CD14-positive monocyte (primary cell): ENCODE measurements at regions not wholly inside any gene's neighbourhood (a gene's known extent, or its start where the extent isn't known, plus 50 kb on each side); places are given as distances from the start of the nearest gene placed in this dataset.

ENCODE experiments used
- DNase-seq, 3 donors: peaks; one replicate each; pipeline ENCODE4 v3.0.0-alpha.2; 2011 to 2022
- H2AFZ ChIP-seq: 2 replicates; pipeline ENCODE4 v1.6.0; 2012; ENCODE audit warnings: mild to moderate bottlenecking, low read depth, low read length, inconsistent platforms; ENCODE audit not compliant: insufficient read depth, poor library complexity, severe bottlenecking
- H3K27ac ChIP-seq, 2 donors: 1 replicate in 1 of 2; 2 replicates in 1 of 2; pipeline ENCODE4 v1.5.1; 2012 to 2013; ENCODE audit warnings: low read length in 2 of 2, control low read depth in 1 of 2, inconsistent platforms in 1 of 2, low read depth in 1 of 2, mild to moderate bottlenecking in 1 of 2
- H3K27me3 ChIP-seq, 2 donors: one replicate each; pipeline versions ENCODE4 v1.6.0 to v1.6.1; 2011 to 2013; ENCODE audit warnings: low read length in 2 of 2; ENCODE audit not compliant: control insufficient read depth in 2 of 2, insufficient read depth in 2 of 2
- H3K36me3 ChIP-seq, 2 donors: replicated peaks in 1 of 2; 1 replicate in 1 of 2; 2 replicates in 1 of 2; pipeline versions ENCODE4 v1.5.1 to v1.6.1; 2012 to 2013; ENCODE audit warnings: low read length in 2 of 2, control low read depth in 1 of 2, inconsistent platforms in 1 of 2, mild to moderate bottlenecking in 1 of 2; ENCODE audit not compliant: insufficient read depth in 2 of 2, control insufficient read depth in 1 of 2
- H3K4me1 ChIP-seq, 2 donors: 1 replicate in 1 of 2; 2 replicates in 1 of 2; pipeline versions ENCODE4 v1.5.1 to v1.6.1; 2012 to 2013; ENCODE audit warnings: low read length in 2 of 2, control low read depth in 1 of 2, inconsistent platforms in 1 of 2, mild to moderate bottlenecking in 1 of 2, moderate library complexity in 1 of 2; ENCODE audit not compliant: insufficient read depth in 2 of 2, control insufficient read depth in 1 of 2
- H3K4me2 ChIP-seq: replicated peaks from 2 replicates; pipeline ENCODE3; 2012; ENCODE audit warnings: low read length, moderate library complexity, mild to moderate bottlenecking; ENCODE audit not compliant: poor library complexity, severe bottlenecking; ENCODE audit errors: extremely low read depth
- H3K4me3 ChIP-seq, 3 experiments: fragments of 200-600 bp in 1 of 3; sonication (generic) in 1 of 3; replicated peaks in 1 of 3; 1 replicate in 2 of 3; 2 replicates in 1 of 3; pipeline ENCODE4 v1.5.1; 2011 to 2013; ENCODE audit warnings: low read length in 3 of 3, mild to moderate bottlenecking in 3 of 3, control low read depth in 2 of 3, low read depth in 2 of 3, inconsistent platforms in 1 of 3, moderate library complexity in 1 of 3
- H3K79me2 ChIP-seq: 2 replicates; pipeline ENCODE4 v1.6.0; 2012; ENCODE audit warnings: mild to moderate bottlenecking, control low read depth, inconsistent platforms, low read length, moderate library complexity; ENCODE audit not compliant: insufficient read depth
- H3K9ac ChIP-seq: 2 replicates; pipeline ENCODE4 v1.6.0; 2017; ENCODE audit warnings: low read length, mild to moderate bottlenecking; ENCODE audit not compliant: insufficient read depth, poor library complexity, severe bottlenecking
- H3K9me3 ChIP-seq, 2 donors: replicated peaks in 1 of 2; 1 replicate in 1 of 2; 2 replicates in 1 of 2; pipeline versions ENCODE4 v1.5.1 to v1.6.1; 2012 to 2013; ENCODE audit warnings: low read length in 2 of 2, control low read depth in 1 of 2; ENCODE audit not compliant: control insufficient read depth in 1 of 2, insufficient read depth in 1 of 2
- H4K20me1 ChIP-seq: 2 replicates; pipeline ENCODE4 v1.6.0; 2012; ENCODE audit warnings: mild to moderate bottlenecking, low read length, control low read depth, moderate library complexity; ENCODE audit not compliant: insufficient read depth
- H3K27ac Mint-ChIP-seq, 7 donors: one replicate each; pipeline ENCODE4 v1.8.0; 2020; ENCODE audit warnings: mild to moderate bottlenecking in 7 of 7, mixed read lengths in 7 of 7, moderate library complexity in 6 of 7, inconsistent platforms in 2 of 7
- H3K27me3 Mint-ChIP-seq, 3 donors: one replicate each; pipeline ENCODE4 v1.8.0; 2021 to 2022; ENCODE audit warnings: low read depth in 3 of 3, mild to moderate bottlenecking in 3 of 3, mixed read lengths in 3 of 3, moderate library complexity in 3 of 3, inconsistent platforms in 1 of 3
- H3K36me3 Mint-ChIP-seq, 2 donors: one replicate each; pipeline ENCODE4 v1.8.0; 2020; ENCODE audit warnings: mixed read lengths in 2 of 2, inconsistent platforms in 1 of 2, mild to moderate bottlenecking in 1 of 2
- H3K4me1 Mint-ChIP-seq: one replicate; pipeline ENCODE4 v1.8.0; 2020; ENCODE audit warnings: mild to moderate bottlenecking, mixed read lengths
- H3K4me3 Mint-ChIP-seq, 2 donors: one replicate each; pipeline ENCODE4 v1.8.0; 2020; ENCODE audit warnings: mild to moderate bottlenecking in 2 of 2, mixed read lengths in 2 of 2, moderate library complexity in 1 of 2
- H3K9me3 Mint-ChIP-seq, 7 donors: one replicate each; pipeline ENCODE4 v1.8.0; 2020 to 2022; ENCODE audit warnings: mixed read lengths in 7 of 7, mild to moderate bottlenecking in 6 of 7, moderate library complexity in 6 of 7, inconsistent platforms in 2 of 7
- intact Hi-C, 2 donors: fragments of 100-400 bp; cut with micrococcal nuclease; formaldehyde crosslinking; loops; one replicate each; pipeline versions ENCODE4 v1.15.0 to v1.15.1; 2023
- TF ChIP-seq, protein P1 (sequence below): fragments of 200-600 bp; IDR thresholded peaks from one replicate; pipeline ENCODE4 v1.8.0; 2022; ENCODE audit warnings: antibody characterized with exemption, mild to moderate bottlenecking

DNA sequence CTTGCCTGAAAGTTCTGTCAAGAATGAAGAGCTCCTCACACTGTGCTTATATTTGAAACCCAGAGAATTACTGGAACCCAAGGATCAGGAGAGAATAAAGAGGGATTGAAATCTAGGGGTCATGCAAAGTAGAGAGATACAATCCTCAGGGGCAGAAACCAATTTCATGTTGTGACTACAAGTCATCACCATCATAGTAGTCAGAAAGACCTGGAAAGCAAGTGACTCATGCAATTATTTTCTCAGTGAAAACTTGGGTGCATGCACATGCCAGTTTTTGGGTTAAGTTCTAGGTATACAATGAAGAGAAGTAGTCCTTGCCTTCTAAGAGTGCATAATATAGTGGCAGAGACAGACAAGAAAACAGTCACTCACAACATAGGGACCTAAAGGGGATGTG, 210.0 kb downstream of the ZC3H11B start:
- H3K27me3 Mint-ChIP-seq, result peaks cover 0 to 9% (median 2%) of the 10 kb centered on the region in 3 donors
- Histone ChIP-seq H3K27me3 (no peaks in the 10 kb centered on the region), H3K9ac (no peak overlapping the region), H3K36me3 (no peaks in the 10 kb centered on the region), H3K4me2 (no peak overlapping the region), H3K4me1 (no peaks in the 10 kb centered on the region), H3K27ac (no peak overlapping the region), H3K9me3 (peaks cover 11 to 14% of the 10 kb centered on the region in 2 donors), H4K20me1 (no peaks in the 10 kb centered on the region), H2AFZ (no peak overlapping the region), H3K4me3 (no peak overlapping the region), H3K79me2 (no peaks in the 10 kb centered on the region)
- no peak for DNase-seq
- no peaks in the 10 kb centered on the region for H3K4me1 Mint-ChIP-seq
- intact Hi-C loops, result no loop called here
- no peaks in the 10 kb centered on the region for H3K36me3 Mint-ChIP-seq
- no peak overlapping the region for H3K27ac Mint-ChIP-seq
- no peak overlapping the region for H3K4me3 Mint-ChIP-seq
- peaks cover 3 to 16% (median 8%) of the 10 kb centered on the region in 7 donors for H3K9me3 Mint-ChIP-seq
- TF ChIP-seq, protein P1, sequence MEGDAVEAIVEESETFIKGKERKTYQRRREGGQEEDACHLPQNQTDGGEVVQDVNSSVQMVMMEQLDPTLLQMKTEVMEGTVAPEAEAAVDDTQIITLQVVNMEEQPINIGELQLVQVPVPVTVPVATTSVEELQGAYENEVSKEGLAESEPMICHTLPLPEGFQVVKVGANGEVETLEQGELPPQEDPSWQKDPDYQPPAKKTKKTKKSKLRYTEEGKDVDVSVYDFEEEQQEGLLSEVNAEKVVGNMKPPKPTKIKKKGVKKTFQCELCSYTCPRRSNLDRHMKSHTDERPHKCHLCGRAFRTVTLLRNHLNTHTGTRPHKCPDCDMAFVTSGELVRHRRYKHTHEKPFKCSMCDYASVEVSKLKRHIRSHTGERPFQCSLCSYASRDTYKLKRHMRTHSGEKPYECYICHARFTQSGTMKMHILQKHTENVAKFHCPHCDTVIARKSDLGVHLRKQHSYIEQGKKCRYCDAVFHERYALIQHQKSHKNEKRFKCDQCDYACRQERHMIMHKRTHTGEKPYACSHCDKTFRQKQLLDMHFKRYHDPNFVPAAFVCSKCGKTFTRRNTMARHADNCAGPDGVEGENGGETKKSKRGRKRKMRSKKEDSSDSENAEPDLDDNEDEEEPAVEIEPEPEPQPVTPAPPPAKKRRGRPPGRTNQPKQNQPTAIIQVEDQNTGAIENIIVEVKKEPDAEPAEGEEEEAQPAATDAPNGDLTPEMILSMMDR, result no peak

DNA sequence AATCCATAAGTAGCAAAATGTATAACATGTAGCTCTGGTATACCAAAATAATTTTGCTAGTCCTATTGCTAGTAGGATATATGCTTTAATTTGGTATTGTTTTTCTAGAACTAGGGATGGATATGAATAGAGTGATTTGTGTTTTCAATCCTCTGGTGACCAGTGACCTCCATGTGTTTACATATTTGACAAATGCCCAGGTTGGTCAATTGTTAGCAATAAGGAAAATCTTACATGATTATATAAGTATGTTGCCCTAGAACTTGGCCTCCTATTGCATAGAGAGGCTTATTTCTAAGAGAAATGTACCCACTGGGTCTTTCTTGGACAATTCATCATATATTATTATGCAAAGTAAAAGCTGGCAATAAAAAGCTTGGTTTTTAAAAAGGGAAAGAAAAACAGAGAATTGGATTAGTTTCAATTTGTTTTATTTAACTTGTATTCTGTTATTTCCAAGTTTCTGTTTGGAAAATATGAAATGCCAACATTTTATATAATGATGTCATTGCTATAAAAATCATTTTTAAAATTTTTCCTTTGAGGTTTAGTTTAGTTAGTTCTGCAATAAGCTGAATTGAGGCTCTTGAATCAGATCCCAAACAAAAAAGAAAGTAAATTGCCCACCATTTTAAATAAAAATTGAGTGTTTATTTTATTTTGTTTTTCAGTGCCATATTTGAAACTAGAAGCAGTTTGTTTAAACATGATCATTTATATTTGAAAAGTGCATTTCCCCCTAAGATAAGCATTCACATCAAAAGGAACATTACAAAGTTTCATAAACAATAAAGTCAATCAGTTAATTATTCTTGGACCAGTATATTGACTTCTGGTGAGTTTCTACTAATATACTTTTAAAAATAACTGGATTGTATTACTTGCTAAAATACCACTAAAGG, 210.9 kb downstream of the ZC3H11B start:
- no peak for DNase-seq
- TF ChIP-seq, protein P1, result no peak
- Histone ChIP-seq H3K9ac (no peak overlapping the region), H3K36me3 (no peaks in the 10 kb centered on the region), H3K79me2 (no peaks in the 10 kb centered on the region), H4K20me1 (no peaks in the 10 kb centered on the region), H3K4me2 (no peak overlapping the region), H3K4me1 (no peaks in the 10 kb centered on the region), H3K4me3 (no peak overlapping the region), H2AFZ (no peak overlapping the region), H3K27me3 (no peaks in the 10 kb centered on the region), H3K27ac (no peak overlapping the region), H3K9me3 (peaks cover 11 to 14% of the 10 kb centered on the region in 2 donors)
- H3K27ac Mint-ChIP-seq, result no peak overlapping the region
- no peak overlapping the region for H3K4me3 Mint-ChIP-seq
- peaks cover 5 to 23% (median 12%) of the 10 kb centered on the region in 7 donors for H3K9me3 Mint-ChIP-seq
- no peaks in the 10 kb centered on the region for H3K36me3 Mint-ChIP-seq
- no peaks in the 10 kb centered on the region for H3K4me1 Mint-ChIP-seq
- peaks cover 0 to 9% (median 2%) of the 10 kb centered on the region in 3 donors for H3K27me3 Mint-ChIP-seq
- intact Hi-C loops, result no loop called here
